HL-60 (cell line): ENCODE measurements at regions not wholly inside any gene's neighbourhood (a gene's known extent, or its start where the extent isn't known, plus 50 kb on each side); places are given as distances from the start of the nearest gene placed in this dataset.

Experiments
- DNase-seq, 2 experiments: peaks; one replicate each; pipeline ENCODE4 v3.0.0-alpha.2; 2010 to 2020; ENCODE audit warnings: low read depth in 1 of 2, low spot score in 1 of 2
- H3K27ac ChIP-seq: fragments of 250-450 bp; sonication (Bioruptor Pico); replicated peaks from 2 replicates; pipeline ENCODE4 v1.5.1; 2020; ENCODE audit warnings: mild to moderate bottlenecking, moderate library complexity
- H3K27me3 ChIP-seq: fragments of 250-450 bp; sonication (Bioruptor Pico); 2 replicates; pipeline ENCODE4 v1.5.1; 2021; ENCODE audit warnings: mild to moderate bottlenecking, moderate library complexity; ENCODE audit not compliant: insufficient read depth, poor library complexity, severe bottlenecking
- H3K4me3 ChIP-seq: replicated peaks from 2 replicates; pipeline ENCODE4 v1.5.1; 2011; ENCODE audit warnings: mild to moderate bottlenecking, control low read depth, low read length; ENCODE audit not compliant: insufficient read depth
- GABPA ChIP-seq: IDR thresholded peaks from 2 replicates; pipeline ENCODE4 v1.6.1; 2012; ENCODE audit warnings: low read depth
- POLR2AphosphoS5 ChIP-seq: IDR thresholded peaks from 2 replicates; pipeline ENCODE4 v1.6.1; 2012; ENCODE audit warnings: low read depth
- SPI1 ChIP-seq: IDR thresholded peaks from 2 replicates; pipeline ENCODE4 v1.6.1; 2012; ENCODE audit warnings: low read depth, mild to moderate bottlenecking, borderline replicate concordance
- TF ChIP-seq, protein P1 (sequence below): IDR thresholded peaks from one replicate; pipeline ENCODE4 v1.5.1; 2011; ENCODE audit warnings: low read length, control low read depth, inconsistent platforms; ENCODE audit not compliant: insufficient read depth
- TF ChIP-seq, protein P2 (sequence below): IDR thresholded peaks from 2 replicates; pipeline ENCODE4 v1.6.1; 2012; ENCODE audit warnings: low read depth; ENCODE audit not compliant: insufficient replicate concordance

DNA sequence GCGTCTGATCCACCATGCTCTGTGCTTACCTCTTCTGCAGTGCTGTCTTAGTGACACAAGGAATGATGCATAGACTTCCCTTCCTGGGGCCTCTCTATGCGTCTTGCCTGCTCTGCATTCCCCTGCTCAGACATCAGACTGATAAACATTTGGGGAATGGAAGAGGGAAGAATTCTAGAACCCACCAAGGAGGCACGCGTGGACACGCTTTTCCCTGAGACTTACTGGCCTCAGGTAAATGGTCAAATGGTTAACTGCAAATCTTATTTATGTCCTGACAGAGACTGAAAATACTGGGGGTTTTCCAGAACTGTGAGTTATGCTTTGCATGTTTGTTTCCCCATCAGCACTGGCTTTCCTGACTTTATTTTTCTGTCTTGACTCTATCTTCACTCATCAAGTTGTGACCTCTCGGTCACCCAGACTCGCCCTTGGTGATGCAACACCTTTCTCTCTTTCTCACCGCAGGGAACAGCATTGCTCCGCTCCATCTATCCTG lies 285.9 kb upstream of the FZD8 start:
- no peak for TF ChIP-seq POLR2AphosphoS5
- TF ChIP-seq SPI1: no peak
- TF ChIP-seq, protein P1, sequence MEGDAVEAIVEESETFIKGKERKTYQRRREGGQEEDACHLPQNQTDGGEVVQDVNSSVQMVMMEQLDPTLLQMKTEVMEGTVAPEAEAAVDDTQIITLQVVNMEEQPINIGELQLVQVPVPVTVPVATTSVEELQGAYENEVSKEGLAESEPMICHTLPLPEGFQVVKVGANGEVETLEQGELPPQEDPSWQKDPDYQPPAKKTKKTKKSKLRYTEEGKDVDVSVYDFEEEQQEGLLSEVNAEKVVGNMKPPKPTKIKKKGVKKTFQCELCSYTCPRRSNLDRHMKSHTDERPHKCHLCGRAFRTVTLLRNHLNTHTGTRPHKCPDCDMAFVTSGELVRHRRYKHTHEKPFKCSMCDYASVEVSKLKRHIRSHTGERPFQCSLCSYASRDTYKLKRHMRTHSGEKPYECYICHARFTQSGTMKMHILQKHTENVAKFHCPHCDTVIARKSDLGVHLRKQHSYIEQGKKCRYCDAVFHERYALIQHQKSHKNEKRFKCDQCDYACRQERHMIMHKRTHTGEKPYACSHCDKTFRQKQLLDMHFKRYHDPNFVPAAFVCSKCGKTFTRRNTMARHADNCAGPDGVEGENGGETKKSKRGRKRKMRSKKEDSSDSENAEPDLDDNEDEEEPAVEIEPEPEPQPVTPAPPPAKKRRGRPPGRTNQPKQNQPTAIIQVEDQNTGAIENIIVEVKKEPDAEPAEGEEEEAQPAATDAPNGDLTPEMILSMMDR: no peak
- no peak for TF ChIP-seq GABPA

DNA sequence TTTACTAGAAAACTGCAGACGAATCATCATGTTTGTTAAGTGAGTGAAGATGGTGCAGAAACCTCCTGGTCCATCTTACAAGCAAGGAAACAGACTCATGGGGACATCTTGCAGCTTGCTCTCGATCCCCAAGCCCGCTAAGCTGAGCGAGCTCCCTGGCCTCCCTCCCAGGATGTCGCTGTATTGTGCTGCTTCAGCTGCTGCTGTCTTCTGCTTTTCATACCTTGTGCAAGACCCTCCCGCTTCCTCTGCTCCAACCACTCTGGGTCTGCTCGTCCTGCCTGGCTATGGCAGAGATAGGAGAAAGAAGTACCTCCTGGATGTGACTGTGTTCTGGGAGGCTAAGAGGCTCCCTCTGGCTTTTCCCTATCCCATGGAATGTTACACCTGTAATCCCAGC lies 285.2 kb upstream of the FZD8 start:
- H3K27ac ChIP-seq: no peak overlapping the region
- H3K27me3 ChIP-seq: no peaks in the 10 kb centered on the region
- no peak overlapping the region for H3K4me3 ChIP-seq
- no peak for DNase-seq
- TF ChIP-seq GABPA (no peak), SPI1 (no peak), POLR2AphosphoS5 (no peak)
- TF ChIP-seq, protein P2, sequence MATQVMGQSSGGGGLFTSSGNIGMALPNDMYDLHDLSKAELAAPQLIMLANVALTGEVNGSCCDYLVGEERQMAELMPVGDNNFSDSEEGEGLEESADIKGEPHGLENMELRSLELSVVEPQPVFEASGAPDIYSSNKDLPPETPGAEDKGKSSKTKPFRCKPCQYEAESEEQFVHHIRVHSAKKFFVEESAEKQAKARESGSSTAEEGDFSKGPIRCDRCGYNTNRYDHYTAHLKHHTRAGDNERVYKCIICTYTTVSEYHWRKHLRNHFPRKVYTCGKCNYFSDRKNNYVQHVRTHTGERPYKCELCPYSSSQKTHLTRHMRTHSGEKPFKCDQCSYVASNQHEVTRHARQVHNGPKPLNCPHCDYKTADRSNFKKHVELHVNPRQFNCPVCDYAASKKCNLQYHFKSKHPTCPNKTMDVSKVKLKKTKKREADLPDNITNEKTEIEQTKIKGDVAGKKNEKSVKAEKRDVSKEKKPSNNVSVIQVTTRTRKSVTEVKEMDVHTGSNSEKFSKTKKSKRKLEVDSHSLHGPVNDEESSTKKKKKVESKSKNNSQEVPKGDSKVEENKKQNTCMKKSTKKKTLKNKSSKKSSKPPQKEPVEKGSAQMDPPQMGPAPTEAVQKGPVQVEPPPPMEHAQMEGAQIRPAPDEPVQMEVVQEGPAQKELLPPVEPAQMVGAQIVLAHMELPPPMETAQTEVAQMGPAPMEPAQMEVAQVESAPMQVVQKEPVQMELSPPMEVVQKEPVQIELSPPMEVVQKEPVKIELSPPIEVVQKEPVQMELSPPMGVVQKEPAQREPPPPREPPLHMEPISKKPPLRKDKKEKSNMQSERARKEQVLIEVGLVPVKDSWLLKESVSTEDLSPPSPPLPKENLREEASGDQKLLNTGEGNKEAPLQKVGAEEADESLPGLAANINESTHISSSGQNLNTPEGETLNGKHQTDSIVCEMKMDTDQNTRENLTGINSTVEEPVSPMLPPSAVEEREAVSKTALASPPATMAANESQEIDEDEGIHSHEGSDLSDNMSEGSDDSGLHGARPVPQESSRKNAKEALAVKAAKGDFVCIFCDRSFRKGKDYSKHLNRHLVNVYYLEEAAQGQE: no peak
- TF ChIP-seq, protein P1: no peak

More for the DNA sequence above, 285.9 kb upstream of the FZD8 start:
- DNase-seq: no peak
- H3K4me3 ChIP-seq: no peak overlapping the region
- no peak overlapping the region for H3K27ac ChIP-seq
- no peaks in the 10 kb centered on the region for H3K27me3 ChIP-seq

DNA sequence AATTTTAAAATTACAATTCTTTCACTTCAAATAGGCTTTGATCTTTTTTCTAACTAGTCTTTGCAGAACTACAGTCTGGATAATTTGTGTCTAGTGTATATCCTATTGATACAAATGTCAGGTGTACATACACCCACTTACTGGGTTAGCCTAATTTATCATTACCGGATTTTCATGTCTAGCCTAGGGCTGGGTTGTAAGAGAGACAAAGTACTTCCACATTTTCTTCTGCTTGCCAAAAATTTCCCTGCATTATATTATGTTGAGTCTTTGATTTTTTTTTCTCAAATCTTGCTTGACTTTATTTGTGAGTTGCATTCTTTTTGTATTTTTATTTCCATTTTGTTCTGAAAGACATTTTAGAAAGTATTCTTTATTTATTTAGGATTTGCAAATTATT lies 284.8 kb upstream of the FZD8 start:
- no peak for TF ChIP-seq SPI1
- no peak for TF ChIP-seq POLR2AphosphoS5
- TF ChIP-seq, protein P1: no peak
- no peak for TF ChIP-seq GABPA
- no peaks in the 10 kb centered on the region for H3K27me3 ChIP-seq
- DNase-seq: no peak
- H3K4me3 ChIP-seq: no peak overlapping the region
- no peak overlapping the region for H3K27ac ChIP-seq

DNA sequence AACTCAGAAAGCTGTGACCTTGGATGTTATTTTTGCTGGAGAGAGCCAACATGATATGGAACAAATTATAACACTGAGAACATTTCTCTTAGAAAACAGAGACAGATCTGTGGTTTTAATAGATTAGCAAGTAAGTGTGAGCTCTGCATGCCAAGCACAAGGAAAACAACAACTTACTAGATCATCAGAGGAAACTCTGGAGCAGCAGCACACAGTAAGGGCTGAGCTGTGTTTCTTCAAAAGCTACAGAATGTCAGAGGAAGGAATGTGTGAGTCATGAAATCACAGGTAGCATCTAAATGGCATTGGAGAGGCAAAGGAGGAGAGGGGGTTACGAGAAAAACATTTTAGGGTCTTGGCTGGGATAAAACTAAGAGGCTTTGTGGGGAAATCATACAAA lies 283.4 kb upstream of the FZD8 start:
- Histone ChIP-seq H3K4me3 (no peak overlapping the region), H3K27ac (no peak overlapping the region), H3K27me3 (no peaks in the 10 kb centered on the region)
- TF ChIP-seq POLR2AphosphoS5: no peak
- TF ChIP-seq SPI1: no peak
- TF ChIP-seq GABPA: no peak
- TF ChIP-seq, protein P2: no peak
- DNase-seq: no peak
